CD4-positive, alpha-beta T cell treated with Interleukin-21 for 1 hour (primary cell): ENCODE measurements at regions not wholly inside any gene's neighbourhood (a gene's known extent, or its start where the extent isn't known, plus 50 kb on each side); places are given as distances from the start of the nearest gene placed in this dataset.

ENCODE experiments used
- DNase-seq: peaks from one replicate; pipeline ENCODE4 v3.0.0-alpha.2; 2020

GRCh38 chr3:71891483-71891882, 106.5 kb upstream of the PROK2 start:
- DNase-seq: no peak

GRCh38 chr3:71890356-71890931, 105.5 kb upstream of the PROK2 start:
- no peak for DNase-seq

- no peak for DNase-seq
These were observed 102.3 kb upstream of the PROK2 start for GRCh38 chr3:71887256-71887655.

- no peak for DNase-seq
These were observed 100.1 kb upstream of the PROK2 start for GRCh38 chr3:71885006-71885405.

GRCh38 chr3:71881732-71882131, 96.8 kb upstream of the PROK2 start:
- no peak for DNase-seq

- no peak for DNase-seq
These were observed 96.1 kb upstream of the PROK2 start for GRCh38 chr3:71881041-71881440.

- no peak for DNase-seq
These were observed 94.1 kb upstream of the PROK2 start for GRCh38 chr3:71879089-71879488.

GRCh38 chr3:71876135-71877105, 91.5 kb upstream of the PROK2 start:
- DNase-seq: no peak

GRCh38 chr3:71875461-71875947, 90.6 kb upstream of the PROK2 start:
- peak; percentile 76 for DNase-seq

GRCh38 chr3:71874618-71875017, 89.7 kb upstream of the PROK2 start:
- no peak for DNase-seq

- no peak for DNase-seq
These were observed 88.2 kb upstream of the PROK2 start for GRCh38 chr3:71873093-71873611.

GRCh38 chr3:71872256-71872655, 87.3 kb upstream of the PROK2 start:
- no peak for DNase-seq

- DNase-seq: no peak
These were observed 86.1 kb upstream of the PROK2 start for GRCh38 chr3:71870966-71871512.

- DNase-seq: no peak
These were observed 83.9 kb upstream of the PROK2 start for GRCh38 chr3:71868876-71869275.

- DNase-seq: no peak
These were observed 80.8 kb upstream of the PROK2 start for GRCh38 chr3:71865727-71866126.

GRCh38 chr3:71863563-71864190, 78.7 kb upstream of the PROK2 start:
- no peak for DNase-seq

- DNase-seq: no peak
These were observed 77.6 kb upstream of the PROK2 start for GRCh38 chr3:71862371-71863140.

GRCh38 chr3:71859123-71859519, 74.2 kb upstream of the PROK2 start:
- DNase-seq: peak; percentile 71

GRCh38 chr3:71858503-71859122, 73.7 kb upstream of the PROK2 start:
- DNase-seq: no peak

- no peak for DNase-seq
These were observed 73.0 kb upstream of the PROK2 start for GRCh38 chr3:71857956-71858355.

GRCh38 chr3:71854706-71855105, 69.8 kb upstream of the PROK2 start:
- no peak for DNase-seq

GRCh38 chr3:71854096-71854495, 69.1 kb upstream of the PROK2 start:
- no peak for DNase-seq
